ENCODE measurements at regions not wholly inside any gene's neighbourhood (a gene's known extent, or its start where the extent isn't known, plus 50 kb on each side); places are given as distances from the start of the nearest gene placed in this dataset.

- no peak for DNase-seq (ENCODE audit: low read depth in 2 of 2)
Observed at GRCh38 chr12:24473097-24473496, 475.8 kb downstream of the BCAT1 start.

- DNase-seq (ENCODE audit: low read depth in 2 of 2): no peak
Observed at GRCh38 chr12:24470050-24470449, 478.9 kb downstream of the BCAT1 start.

GRCh38 chr12:24469089-24469488 lies 479.8 kb downstream of the BCAT1 start:
- DNase-seq (ENCODE audit: low read depth in 2 of 2): no peak

- DNase-seq (ENCODE audit: low read depth in 2 of 2): no peak
Observed at GRCh38 chr12:24467226-24467625, 481.7 kb downstream of the BCAT1 start.

GRCh38 chr12:24463375-24463774 lies 485.5 kb downstream of the BCAT1 start:
- no peak for DNase-seq (ENCODE audit: low read depth in 2 of 2)

GRCh38 chr12:24462946-24463345 lies 486.0 kb downstream of the BCAT1 start:
- DNase-seq (ENCODE audit: low read depth in 2 of 2): no peak

GRCh38 chr12:24460506-24460905 lies 488.4 kb downstream of the BCAT1 start:
- no peak for DNase-seq (ENCODE audit: low read depth in 2 of 2)

- DNase-seq (ENCODE audit: low read depth in 2 of 2): no peak
Observed at GRCh38 chr12:24460099-24460498, 488.8 kb downstream of the BCAT1 start.

- DNase-seq (ENCODE audit: low read depth in 2 of 2): no peak
Observed at GRCh38 chr12:24455811-24456210, 493.1 kb downstream of the BCAT1 start.

- no peak for DNase-seq (ENCODE audit: low read depth in 2 of 2)
Observed at GRCh38 chr12:24447678-24448077, 498.2 kb upstream of the SOX5 start.

GRCh38 chr12:24446287-24446686 lies 496.8 kb upstream of the SOX5 start:
- DNase-seq (ENCODE audit: low read depth in 2 of 2): no peak

GRCh38 chr12:24444634-24445033 lies 495.2 kb upstream of the SOX5 start:
- DNase-seq (ENCODE audit: low read depth in 2 of 2): no peak

- no peak for DNase-seq (ENCODE audit: low read depth in 2 of 2)
Observed at GRCh38 chr12:24441458-24441857, 492.0 kb upstream of the SOX5 start.

GRCh38 chr12:24436667-24437066 lies 487.2 kb upstream of the SOX5 start:
- DNase-seq (ENCODE audit: low read depth in 2 of 2): no peak

- DNase-seq (ENCODE audit: low read depth in 2 of 2): no peak
Observed at GRCh38 chr12:24431872-24432271, 482.4 kb upstream of the SOX5 start.

GRCh38 chr12:24427776-24428175 lies 478.3 kb upstream of the SOX5 start:
- DNase-seq (ENCODE audit: low read depth in 2 of 2): no peak

GRCh38 chr12:24425601-24425970 lies 476.1 kb upstream of the SOX5 start:
- DNase-seq (ENCODE audit: low read depth in 2 of 2): no peak

GRCh38 chr12:24424889-24425600 lies 475.6 kb upstream of the SOX5 start:
- no peak for DNase-seq (ENCODE audit: low read depth in 2 of 2)

- DNase-seq (ENCODE audit: low read depth in 2 of 2): no peak
Observed at GRCh38 chr12:24424376-24424775, 474.9 kb upstream of the SOX5 start.

GRCh38 chr12:24423611-24424010 lies 474.1 kb upstream of the SOX5 start:
- DNase-seq (ENCODE audit: low read depth in 2 of 2): no peak

GRCh38 chr12:24421759-24422158 lies 472.3 kb upstream of the SOX5 start:
- DNase-seq (ENCODE audit: low read depth in 2 of 2): no peak

GRCh38 chr12:24418157-24418556 lies 468.7 kb upstream of the SOX5 start:
- DNase-seq (ENCODE audit: low read depth in 2 of 2): no peak

- no peak for DNase-seq (ENCODE audit: low read depth in 2 of 2)
Observed at GRCh38 chr12:24416423-24417109, 467.1 kb upstream of the SOX5 start.

GRCh38 chr12:24415934-24416333 lies 466.5 kb upstream of the SOX5 start:
- no peak for DNase-seq (ENCODE audit: low read depth in 2 of 2)
